Adipocyte (in vitro differentiated cells): ENCODE measurements at regions not wholly inside any gene's neighbourhood (a gene's known extent, or its start where the extent isn't known, plus 50 kb on each side); places are given as distances from the start of the nearest gene placed in this dataset.

Source experiments
- DNase-seq: peaks from one replicate; pipeline ENCODE4 v3.0.0-alpha.2; 2015; ENCODE audit warnings: low read depth
- H3K27me3 ChIP-seq: replicated peaks from 2 replicates; pipeline ENCODE4 v1.7.0; 2013; ENCODE audit warnings: mild to moderate bottlenecking, low read length, moderate library complexity; ENCODE audit not compliant: control insufficient read depth, insufficient read depth
- H3K36me3 ChIP-seq: 2 replicates; pipeline ENCODE4 v1.7.0; 2013; ENCODE audit warnings: low read length, mild to moderate bottlenecking, moderate library complexity; ENCODE audit not compliant: control insufficient read depth, insufficient read depth, severe bottlenecking
- H3K4me1 ChIP-seq: 2 replicates; pipeline ENCODE4 v1.7.0; 2013; ENCODE audit warnings: mild to moderate bottlenecking, low read length, moderate library complexity; ENCODE audit not compliant: control insufficient read depth, insufficient read depth
- H3K4me3 ChIP-seq: 2 replicates; pipeline ENCODE4 v1.7.0; 2013; ENCODE audit warnings: mild to moderate bottlenecking, low read length, moderate library complexity
- H3K9ac ChIP-seq: 2 replicates; pipeline ENCODE4 v1.7.0; 2013; ENCODE audit warnings: mild to moderate bottlenecking, low read length, moderate library complexity
- H3K9me3 ChIP-seq: 2 replicates; pipeline ENCODE4 v1.7.0; 2013; ENCODE audit warnings: mild to moderate bottlenecking, low read length, moderate library complexity; ENCODE audit not compliant: control insufficient read depth

DNA sequence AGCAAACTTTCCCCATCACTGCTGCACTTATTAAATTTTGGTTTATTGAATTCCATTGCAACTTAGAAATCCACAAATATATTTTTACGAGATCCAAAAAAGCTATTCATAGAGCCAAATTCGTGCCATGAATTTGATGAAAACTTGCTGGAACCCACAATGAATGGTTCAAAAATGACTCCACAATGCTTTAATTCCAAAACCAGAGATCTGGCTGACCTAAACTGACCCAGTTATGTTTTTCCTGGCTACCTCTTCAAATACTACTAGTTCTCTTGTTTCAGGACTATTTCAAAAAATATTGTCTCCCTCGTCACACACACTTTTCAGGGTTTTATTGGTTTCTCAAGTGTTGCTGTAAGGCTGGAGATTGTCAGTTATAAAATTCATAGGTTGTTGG, 474.8 kb downstream of the PDGFC start:
- peak; percentile 32 for DNase-seq
- H3K36me3 ChIP-seq: no peaks in the 10 kb centered on the region
- H3K27me3 ChIP-seq: no peaks in the 10 kb centered on the region
- H3K9ac ChIP-seq: peak overlapping the region; percentile 33
- H3K4me1 ChIP-seq: peaks cover 31% of the 10 kb centered on the region
- no peaks in the 10 kb centered on the region for H3K9me3 ChIP-seq
- no peak overlapping the region for H3K4me3 ChIP-seq

DNA sequence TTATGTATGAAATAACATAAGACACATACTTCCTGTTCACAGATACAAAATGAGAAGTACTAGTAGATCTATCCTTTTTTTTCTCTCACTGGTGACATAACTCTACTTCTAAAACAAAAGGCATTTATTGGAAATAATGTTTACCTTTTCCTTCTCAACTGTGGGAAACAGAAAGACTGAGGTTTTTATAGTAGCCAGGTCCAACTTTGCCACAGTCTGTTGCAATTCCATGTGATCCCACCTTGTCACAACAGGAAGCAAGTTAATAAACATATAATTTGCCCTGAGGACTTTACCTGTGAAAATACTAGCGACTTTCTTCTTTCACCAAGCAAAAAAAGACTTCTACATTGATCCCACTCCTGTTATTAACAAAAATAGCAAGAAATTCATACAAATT, 475.8 kb downstream of the PDGFC start:
- Histone ChIP-seq H3K9me3 (no peaks in the 10 kb centered on the region), H3K9ac (peak overlapping the region; percentile 33), H3K4me3 (no peak overlapping the region), H3K27me3 (no peaks in the 10 kb centered on the region), H3K36me3 (no peaks in the 10 kb centered on the region), H3K4me1 (peaks cover 31% of the 10 kb centered on the region)
- no peak for DNase-seq

DNA sequence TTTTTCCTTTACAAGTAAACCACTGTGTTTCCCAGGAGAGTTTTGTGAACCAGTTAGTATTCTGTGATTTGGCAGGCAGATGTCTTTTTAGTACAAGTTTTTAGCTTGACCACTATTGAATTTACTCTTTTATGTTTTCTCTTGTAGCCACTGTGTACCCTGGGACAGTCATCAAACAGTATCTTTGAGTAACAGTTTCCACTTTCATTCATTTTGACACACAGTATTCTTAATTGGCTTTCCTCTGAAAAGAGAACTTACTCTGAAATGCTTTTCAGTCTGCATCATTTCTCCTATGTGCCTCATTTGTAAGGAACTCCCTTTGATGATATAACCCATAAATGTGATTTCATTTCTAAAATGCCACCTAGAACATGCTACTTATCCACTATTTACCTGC, 476.5 kb downstream of the PDGFC start:
- Histone ChIP-seq H3K9ac (no peak overlapping the region), H3K4me3 (no peak overlapping the region), H3K36me3 (no peaks in the 10 kb centered on the region), H3K4me1 (peaks cover 31% of the 10 kb centered on the region), H3K27me3 (no peaks in the 10 kb centered on the region), H3K9me3 (peaks cover 2% of the 10 kb centered on the region)
- no peak for DNase-seq

DNA sequence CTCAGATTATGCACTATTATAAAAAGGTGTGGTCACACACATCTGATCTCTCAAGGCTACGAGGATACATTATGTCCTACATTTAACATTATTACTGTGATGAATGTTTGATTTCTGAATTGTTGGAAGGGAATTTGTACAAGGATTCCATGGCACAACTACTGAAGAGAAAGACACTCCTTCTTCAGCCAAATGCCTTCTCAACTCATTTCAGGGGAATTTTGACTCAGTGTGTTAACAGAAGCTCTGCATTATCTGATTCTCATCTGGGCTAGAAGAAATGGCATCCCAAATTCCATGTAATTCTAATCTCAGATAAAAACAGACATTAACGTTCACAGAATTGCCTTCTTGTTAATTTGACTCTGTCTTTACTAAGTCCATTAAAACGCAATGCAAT, 477.7 kb downstream of the PDGFC start:
- H3K36me3 ChIP-seq: no peaks in the 10 kb centered on the region
- H3K9me3 ChIP-seq: peaks cover 2% of the 10 kb centered on the region
- H3K4me3 ChIP-seq: no peak overlapping the region
- no peaks in the 10 kb centered on the region for H3K27me3 ChIP-seq
- no peak for DNase-seq
- peaks cover 31% of the 10 kb centered on the region for H3K4me1 ChIP-seq
- H3K9ac ChIP-seq: no peak overlapping the region

DNA sequence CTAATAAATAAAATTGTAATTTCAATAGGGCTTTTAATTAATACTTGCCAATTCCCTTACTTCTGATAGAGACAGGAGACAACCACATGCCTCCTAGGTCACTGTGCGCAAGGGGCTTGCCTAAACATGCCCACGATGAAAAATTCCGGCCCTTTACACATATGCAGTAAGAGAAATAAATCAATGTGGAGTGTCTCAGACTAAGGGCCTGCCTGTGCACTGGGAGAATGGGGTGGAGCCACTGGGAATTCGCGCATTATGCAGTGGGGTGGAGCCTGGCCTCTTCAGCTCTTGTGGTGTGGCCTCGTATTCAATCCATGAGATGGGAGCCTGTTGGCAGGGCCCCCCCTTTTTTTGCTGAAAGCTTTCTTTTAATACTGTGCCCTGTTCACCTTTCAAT, 484.5 kb downstream of the PDGFC start:
- Histone ChIP-seq H3K9ac (no peak overlapping the region), H3K4me1 (no peaks in the 10 kb centered on the region), H3K4me3 (no peak overlapping the region), H3K9me3 (peaks cover 2% of the 10 kb centered on the region), H3K27me3 (no peaks in the 10 kb centered on the region), H3K36me3 (no peaks in the 10 kb centered on the region)
- no peak for DNase-seq

DNA sequence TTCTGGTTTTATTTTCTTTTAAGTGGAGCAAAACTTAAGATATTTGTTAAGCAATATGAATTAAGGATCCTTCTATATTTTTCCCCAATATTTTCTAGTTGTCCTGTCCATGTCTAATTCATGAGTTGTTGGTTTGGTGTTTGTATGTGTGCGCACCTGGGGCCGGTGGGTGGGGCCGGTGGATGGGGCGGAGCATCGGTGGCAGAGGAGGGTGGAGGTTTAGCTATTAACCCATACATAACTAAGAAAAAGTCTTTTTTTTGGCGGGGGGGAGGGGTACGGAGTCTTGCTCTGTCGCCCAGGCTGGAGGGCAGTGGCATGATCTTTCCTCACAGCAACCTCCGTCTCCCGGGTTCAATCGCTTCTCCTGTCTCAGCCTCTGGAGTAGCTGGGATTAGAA, 489.8 kb downstream of the PDGFC start:
- Histone ChIP-seq H3K36me3 (no peaks in the 10 kb centered on the region), H3K4me3 (no peak overlapping the region), H3K27me3 (no peaks in the 10 kb centered on the region), H3K9me3 (no peaks in the 10 kb centered on the region), H3K4me1 (peaks cover under 1% of the 10 kb centered on the region), H3K9ac (no peak overlapping the region)
- DNase-seq: no peak

DNA sequence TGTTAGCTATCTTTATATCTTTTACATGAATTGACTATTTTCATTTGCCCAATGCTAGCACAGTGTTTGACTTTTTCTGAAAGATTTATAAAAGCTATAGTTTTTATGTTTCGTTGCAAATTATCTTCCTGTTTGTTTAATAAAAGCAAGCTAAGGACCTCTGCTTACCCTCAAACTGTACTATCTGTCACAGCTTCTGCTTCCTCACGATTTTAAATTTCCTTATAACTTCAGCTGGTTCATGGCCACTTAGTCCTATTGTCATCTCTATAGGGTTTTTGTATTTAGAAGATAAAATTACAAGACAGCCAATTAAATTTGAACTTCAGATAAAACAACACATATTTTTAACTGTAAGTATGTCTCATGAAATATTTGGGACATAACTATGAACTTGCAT, 494.0 kb downstream of the PDGFC start:
- Histone ChIP-seq H3K27me3 (no peaks in the 10 kb centered on the region), H3K4me3 (no peak overlapping the region), H3K4me1 (peaks cover 22% of the 10 kb centered on the region), H3K36me3 (no peaks in the 10 kb centered on the region), H3K9ac (no peak overlapping the region), H3K9me3 (no peaks in the 10 kb centered on the region)
- DNase-seq: no peak

DNA sequence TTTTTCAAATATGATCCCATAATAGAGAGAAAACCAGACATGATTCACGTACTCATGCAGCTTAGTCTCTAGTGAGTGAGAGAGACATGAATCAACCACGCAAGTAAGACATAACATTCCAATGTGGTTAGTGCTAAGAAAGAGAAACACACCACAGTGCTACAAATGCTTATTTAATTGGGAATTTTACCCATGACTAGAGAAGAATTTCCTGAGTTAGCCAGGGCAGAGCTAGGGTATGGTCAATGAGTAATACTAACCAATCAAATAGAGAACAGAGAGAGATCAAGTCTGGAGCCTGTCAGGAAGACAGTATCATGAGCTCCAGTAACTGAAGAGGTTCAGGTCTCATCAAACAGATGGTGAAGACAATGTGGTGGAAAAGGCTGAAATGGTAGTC, 495.2 kb downstream of the PDGFC start:
- peak; percentile 91 for DNase-seq
- peaks cover 22% of the 10 kb centered on the region for H3K4me1 ChIP-seq

DNA sequence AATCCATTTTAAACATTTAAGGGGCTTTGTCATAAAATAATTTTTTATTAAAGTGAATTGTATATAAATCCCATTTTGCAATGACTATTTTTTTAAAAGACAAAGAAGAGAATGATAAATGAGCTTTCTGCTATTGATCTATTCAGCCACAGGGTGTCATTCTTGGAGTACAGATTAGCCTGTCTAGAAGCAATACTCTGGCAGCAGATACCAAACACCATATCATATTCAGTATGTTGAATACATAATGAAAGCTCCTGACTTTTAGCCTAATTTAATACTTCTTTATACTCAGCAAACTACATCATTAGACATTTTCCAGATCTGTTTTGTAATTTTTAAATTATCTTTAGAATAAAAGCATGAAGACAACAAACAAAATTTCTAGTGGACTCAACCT, 496.3 kb downstream of the PDGFC start:
- Histone ChIP-seq H3K27me3 (no peaks in the 10 kb centered on the region), H3K9ac (peak overlapping the region; percentile 8), H3K36me3 (no peaks in the 10 kb centered on the region), H3K4me1 (peaks cover 22% of the 10 kb centered on the region), H3K9me3 (no peaks in the 10 kb centered on the region), H3K4me3 (no peak overlapping the region)
- DNase-seq: peak; percentile 84

More for the DNA sequence above, 495.2 kb downstream of the PDGFC start:
- H3K9me3 ChIP-seq: no peaks in the 10 kb centered on the region
- peak overlapping the region; percentile 26 for H3K9ac ChIP-seq
- peak overlapping the region; percentile 6 for H3K4me3 ChIP-seq
- H3K36me3 ChIP-seq: no peaks in the 10 kb centered on the region
- no peaks in the 10 kb centered on the region for H3K27me3 ChIP-seq

DNA sequence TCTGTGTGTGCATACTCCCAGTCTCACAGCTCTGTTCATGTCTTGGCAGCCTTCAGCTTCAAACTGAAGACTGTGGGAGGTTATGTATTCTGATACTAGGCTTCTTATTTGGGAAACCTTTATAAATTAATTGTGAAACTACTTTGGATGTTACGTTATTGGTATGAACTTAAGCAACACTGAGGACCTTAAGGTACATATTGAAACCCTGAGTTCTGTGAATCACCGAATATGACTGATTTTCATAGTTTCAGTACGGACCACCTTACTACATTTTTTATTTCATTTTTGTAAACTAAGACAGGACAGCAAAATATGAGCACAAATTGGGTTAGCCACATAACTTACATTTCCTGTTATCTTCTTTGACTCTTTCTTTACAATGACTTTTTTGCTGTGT, 498.4 kb downstream of the PDGFC start:
- Histone ChIP-seq H3K4me1 (peaks cover 22% of the 10 kb centered on the region), H3K27me3 (no peaks in the 10 kb centered on the region), H3K9me3 (no peaks in the 10 kb centered on the region), H3K36me3 (no peaks in the 10 kb centered on the region), H3K9ac (no peak overlapping the region), H3K4me3 (no peak overlapping the region)
- DNase-seq: no peak

DNA sequence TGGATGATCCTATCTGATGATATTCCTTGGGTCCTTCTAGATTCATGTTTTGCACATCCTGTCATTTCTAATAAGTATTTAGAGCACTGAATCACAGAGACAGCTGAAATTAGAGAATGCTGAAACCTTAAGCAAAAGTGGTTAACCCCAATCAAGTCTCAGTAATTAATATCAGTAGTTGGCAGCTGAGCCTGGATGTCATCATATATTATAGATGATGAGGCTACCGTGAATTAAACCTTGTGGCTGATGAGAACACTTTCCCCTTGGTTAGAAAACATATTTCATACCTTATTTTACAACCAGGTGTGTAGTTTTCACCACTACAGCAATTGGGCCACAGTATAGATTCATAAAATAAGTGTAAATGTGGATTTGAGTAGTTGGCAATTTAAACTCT, 499.0 kb downstream of the PDGFC start:
- no peak overlapping the region for H3K9ac ChIP-seq
- peaks cover 22% of the 10 kb centered on the region for H3K4me1 ChIP-seq
- no peak overlapping the region for H3K4me3 ChIP-seq
- no peaks in the 10 kb centered on the region for H3K9me3 ChIP-seq
- no peaks in the 10 kb centered on the region for H3K36me3 ChIP-seq
- DNase-seq: no peak
- H3K27me3 ChIP-seq: no peaks in the 10 kb centered on the region

DNA sequence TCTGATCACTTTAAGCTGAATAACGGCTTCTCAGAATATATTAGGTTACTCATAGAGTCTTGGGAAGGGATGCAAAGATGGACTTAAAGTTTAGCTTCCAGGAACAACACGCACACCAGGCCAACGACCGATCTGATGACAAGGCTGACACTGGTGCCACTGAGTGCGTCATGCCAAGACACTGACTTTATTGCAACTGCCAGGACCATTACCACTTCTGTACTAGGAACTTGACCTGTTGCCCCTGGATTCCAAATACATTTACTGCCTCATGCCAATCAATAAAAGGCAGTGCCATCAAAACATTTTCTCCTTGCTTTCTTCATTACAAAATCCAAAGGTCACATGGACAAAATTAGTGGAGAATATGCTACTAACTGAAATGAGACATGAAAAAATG, 505.9 kb upstream of the CTSO start:
- H3K9ac ChIP-seq: no peak overlapping the region
- H3K4me1 ChIP-seq: no peaks in the 10 kb centered on the region
- H3K27me3 ChIP-seq: no peaks in the 10 kb centered on the region
- no peaks in the 10 kb centered on the region for H3K9me3 ChIP-seq
- H3K36me3 ChIP-seq: no peaks in the 10 kb centered on the region
- no peak for DNase-seq
- H3K4me3 ChIP-seq: no peak overlapping the region
